Neural progenitor cell (in vitro differentiated cells): ENCODE measurements at regions not wholly inside any gene's neighbourhood (a gene's known extent, or its start where the extent isn't known, plus 50 kb on each side); places are given as distances from the start of the nearest gene placed in this dataset.

Source experiments
- DNase-seq: peaks from one replicate; pipeline ENCODE4 v3.0.0-alpha.2; 2016; ENCODE audit warnings: low spot score
- H2AFZ ChIP-seq: fragments of 200-600 bp; sonication (generic); replicated peaks from 2 replicates; pipeline ENCODE4 v1.6.1; 2016; ENCODE audit warnings: antibody characterized with exemption
- H3F3A ChIP-seq: fragments of 200-600 bp; sonication (generic); 2 replicates; pipeline ENCODE4 v1.6.1; 2016; ENCODE audit warnings: antibody characterized with exemption, low read depth
- H3K27ac ChIP-seq: fragments of 200-600 bp; sonication (generic); 2 replicates; pipeline ENCODE4 v1.5.1; 2016; ENCODE audit warnings: mild to moderate bottlenecking
- H3K27me3 ChIP-seq: fragments of 200-600 bp; sonication (generic); 2 replicates; pipeline ENCODE4 v1.6.1; 2016; ENCODE audit warnings: mild to moderate bottlenecking, moderate library complexity
- H3K36me3 ChIP-seq: fragments of 200-600 bp; sonication (generic); 2 replicates; pipeline ENCODE4 v1.5.1; 2016
- H3K4me1 ChIP-seq: fragments of 200-600 bp; sonication (generic); 2 replicates; pipeline ENCODE4 v1.6.1; 2016; ENCODE audit warnings: mixed run types
- H3K4me2 ChIP-seq: fragments of 200-600 bp; sonication (generic); 2 replicates; pipeline ENCODE4 v1.6.1; 2016
- H3K4me3 ChIP-seq: fragments of 200-600 bp; sonication (generic); 2 replicates; pipeline ENCODE4 v1.5.1; 2016
- H3K79me2 ChIP-seq: fragments of 200-600 bp; sonication (generic); 2 replicates; pipeline ENCODE4 v1.6.1; 2016; ENCODE audit warnings: low read depth
- H3K9ac ChIP-seq: fragments of 200-600 bp; sonication (generic); 2 replicates; pipeline ENCODE4 v1.6.1; 2016
- H3K9me3 ChIP-seq: fragments of 200-600 bp; sonication (generic); 2 replicates; pipeline ENCODE4 v1.5.1; 2016; ENCODE audit warnings: low read depth
- H4K20me1 ChIP-seq: fragments of 200-600 bp; sonication (generic); 2 replicates; pipeline ENCODE4 v1.6.1; 2016; ENCODE audit warnings: low read depth
- H3K27ac Mint-ChIP-seq: 3 replicates; pipeline ENCODE4 v1.8.0; 2021; ENCODE audit warnings: mixed read lengths
- H3K27me3 Mint-ChIP-seq: 2 replicates; pipeline ENCODE4 v1.8.0; 2022; ENCODE audit warnings: low read depth, mild to moderate bottlenecking, inconsistent platforms, moderate library complexity, mixed read lengths; ENCODE audit not compliant: insufficient read depth
- H3K36me3 Mint-ChIP-seq: 3 replicates; pipeline ENCODE4 v1.8.0; 2021; ENCODE audit warnings: mixed read lengths
- H3K4me1 Mint-ChIP-seq: 3 replicates; pipeline ENCODE4 v1.8.0; 2021; ENCODE audit warnings: mixed read lengths
- H3K4me3 Mint-ChIP-seq: 3 replicates; pipeline ENCODE4 v1.8.0; 2021; ENCODE audit warnings: mild to moderate bottlenecking, moderate library complexity, mixed read lengths
- H3K9me3 Mint-ChIP-seq: 3 replicates; pipeline ENCODE4 v1.8.0; 2020; ENCODE audit warnings: mixed read lengths
- CTCF ChIP-seq: fragments of 200-600 bp; sonication (generic); IDR thresholded peaks from 2 replicates; pipeline ENCODE4 v1.5.1; 2017; ENCODE audit warnings: antibody characterized with exemption, mild to moderate bottlenecking
- EZH2 ChIP-seq: fragments of 200-600 bp; sonication (generic); IDR thresholded peaks from 2 replicates; pipeline ENCODE4 v1.6.1; 2017; ENCODE audit warnings: antibody characterized with exemption, mild to moderate bottlenecking, moderate library complexity
- EZH2phosphoT487 ChIP-seq: fragments of 200-600 bp; sonication (generic); IDR thresholded peaks from 2 replicates; pipeline ENCODE4 v1.6.1; 2017; ENCODE audit warnings: antibody characterized with exemption

DNA sequence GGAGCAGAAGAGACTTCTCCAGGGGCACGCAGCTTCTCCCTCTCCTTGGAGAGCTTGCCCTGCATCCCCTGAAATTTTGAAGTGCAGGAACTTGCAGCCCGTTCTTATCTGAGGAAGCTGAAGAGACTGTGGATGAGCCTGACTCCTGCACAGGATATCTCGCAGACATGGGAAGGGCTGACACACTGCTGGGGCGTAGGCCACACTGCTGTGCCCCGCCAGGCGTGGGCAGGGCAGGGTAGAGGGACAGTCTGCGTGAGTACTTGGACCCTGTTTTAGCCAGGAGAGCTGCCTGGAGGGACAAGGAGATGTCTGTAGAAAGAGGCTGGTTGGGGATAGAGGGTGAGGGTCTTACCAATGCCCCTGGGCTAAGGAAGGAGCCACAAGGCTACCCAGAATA lies 353.7 kb upstream of the NBEA start:
- TF ChIP-seq EZH2 (no peak), CTCF (no peak), EZH2phosphoT487 (no peak)
- no peak overlapping the region for H3K27ac ChIP-seq
- no peaks in the 10 kb centered on the region for H3K36me3 ChIP-seq
- Mint-ChIP-seq H3K4me3 (no peak overlapping the region), H3K36me3 (no peaks in the 10 kb centered on the region), H3K27me3 (no peaks in the 10 kb centered on the region), H3K27ac (no peak overlapping the region), H3K4me1 (peaks cover 20% of the 10 kb centered on the region), H3K9me3 (no peaks in the 10 kb centered on the region)
- no peak overlapping the region for H3K4me2 ChIP-seq
- H3K4me3 ChIP-seq: no peak overlapping the region
- H3K9ac ChIP-seq: no peak overlapping the region
- no peaks in the 10 kb centered on the region for H4K20me1 ChIP-seq
- H3K4me1 ChIP-seq: peaks cover 18% of the 10 kb centered on the region
- no peaks in the 10 kb centered on the region for H3K27me3 ChIP-seq
- no peaks in the 10 kb centered on the region for H3K79me2 ChIP-seq
- no peak for DNase-seq
- no peak overlapping the region for H2AFZ ChIP-seq
- H3F3A ChIP-seq: peaks cover 19% of the 10 kb centered on the region
- no peaks in the 10 kb centered on the region for H3K9me3 ChIP-seq

- Mint-ChIP-seq H3K4me3 (no peak overlapping the region), H3K27me3 (no peaks in the 10 kb centered on the region), H3K9me3 (no peaks in the 10 kb centered on the region), H3K27ac (no peak overlapping the region), H3K4me1 (peaks cover 20% of the 10 kb centered on the region), H3K36me3 (no peaks in the 10 kb centered on the region)
- Histone ChIP-seq H3K9ac (no peak overlapping the region), H3K27ac (no peak overlapping the region), H3K36me3 (no peaks in the 10 kb centered on the region), H4K20me1 (no peaks in the 10 kb centered on the region), H3F3A (peaks cover 19% of the 10 kb centered on the region), H3K79me2 (no peaks in the 10 kb centered on the region), H3K27me3 (no peaks in the 10 kb centered on the region), H3K4me1 (peaks cover 24% of the 10 kb centered on the region), H3K4me3 (no peak overlapping the region), H3K4me2 (no peak overlapping the region), H3K9me3 (no peaks in the 10 kb centered on the region), H2AFZ (no peak overlapping the region)
- DNase-seq: no peak
- TF ChIP-seq EZH2: no peak
- TF ChIP-seq EZH2phosphoT487: no peak
- TF ChIP-seq CTCF: no peak
Measured at GRCh38 chr13:34589581-34589980, 352.5 kb upstream of the NBEA start.

DNA sequence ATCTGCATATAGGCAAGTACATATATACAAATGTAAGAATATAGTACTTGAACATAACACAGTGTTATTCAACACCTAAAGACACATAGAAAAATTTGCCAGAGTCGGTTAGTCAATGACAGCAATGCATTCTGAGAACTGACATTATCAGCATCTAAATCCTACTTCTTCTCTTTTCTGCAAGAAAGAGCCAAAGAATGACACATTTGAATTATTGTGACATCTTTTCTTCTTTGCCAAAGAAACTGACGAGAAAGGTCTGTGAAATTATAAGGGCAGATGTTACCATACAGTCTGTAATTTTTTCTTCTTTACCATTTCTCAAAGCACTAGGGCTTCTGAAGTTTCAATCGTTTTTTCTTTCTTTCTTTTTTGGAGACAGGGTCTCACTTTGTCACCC lies 350.9 kb upstream of the NBEA start:
- Histone ChIP-seq H3K4me3 (no peak overlapping the region), H3K27ac (no peak overlapping the region), H3K4me1 (peaks cover 24% of the 10 kb centered on the region), H3K4me2 (no peak overlapping the region), H3F3A (peaks cover 19% of the 10 kb centered on the region), H4K20me1 (no peaks in the 10 kb centered on the region), H3K9ac (no peak overlapping the region), H3K36me3 (no peaks in the 10 kb centered on the region), H3K27me3 (no peaks in the 10 kb centered on the region), H3K79me2 (no peaks in the 10 kb centered on the region), H2AFZ (no peak overlapping the region), H3K9me3 (no peaks in the 10 kb centered on the region)
- no peak overlapping the region for H3K4me3 Mint-ChIP-seq
- peak overlapping the region; percentile 62 for H3K27ac Mint-ChIP-seq
- no peaks in the 10 kb centered on the region for H3K27me3 Mint-ChIP-seq
- peaks cover 20% of the 10 kb centered on the region for H3K4me1 Mint-ChIP-seq
- no peak for DNase-seq
- no peaks in the 10 kb centered on the region for H3K9me3 Mint-ChIP-seq
- TF ChIP-seq EZH2: no peak
- TF ChIP-seq EZH2phosphoT487: no peak
- no peak for TF ChIP-seq CTCF
- H3K36me3 Mint-ChIP-seq: no peaks in the 10 kb centered on the region
